ENCODE measurements at regions not wholly inside any gene's neighbourhood (a gene's known extent, or its start where the extent isn't known, plus 50 kb on each side); places are given as distances from the start of the nearest gene placed in this dataset.

DNA sequence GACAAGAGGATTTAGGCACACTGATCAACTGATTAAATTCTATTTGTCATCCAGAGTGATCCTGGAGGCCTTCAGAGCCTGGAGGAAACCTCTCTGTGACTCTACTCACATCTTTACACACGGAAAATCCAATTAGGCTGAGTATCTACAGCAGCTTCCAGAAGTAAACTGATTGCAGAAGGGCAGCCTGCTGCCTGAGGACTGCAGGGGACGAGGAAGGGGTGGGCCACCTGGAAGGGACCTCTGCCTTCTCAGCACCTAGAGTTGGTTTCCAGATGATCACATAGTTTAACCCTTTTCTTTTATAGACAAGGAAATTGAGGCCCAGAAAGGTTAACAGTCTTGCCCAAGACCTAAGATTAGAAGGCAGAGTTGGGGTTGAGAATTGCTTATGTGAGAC, 206.1 kb downstream of the DAD1 start:
- TF ChIP-seq, protein P1, sequence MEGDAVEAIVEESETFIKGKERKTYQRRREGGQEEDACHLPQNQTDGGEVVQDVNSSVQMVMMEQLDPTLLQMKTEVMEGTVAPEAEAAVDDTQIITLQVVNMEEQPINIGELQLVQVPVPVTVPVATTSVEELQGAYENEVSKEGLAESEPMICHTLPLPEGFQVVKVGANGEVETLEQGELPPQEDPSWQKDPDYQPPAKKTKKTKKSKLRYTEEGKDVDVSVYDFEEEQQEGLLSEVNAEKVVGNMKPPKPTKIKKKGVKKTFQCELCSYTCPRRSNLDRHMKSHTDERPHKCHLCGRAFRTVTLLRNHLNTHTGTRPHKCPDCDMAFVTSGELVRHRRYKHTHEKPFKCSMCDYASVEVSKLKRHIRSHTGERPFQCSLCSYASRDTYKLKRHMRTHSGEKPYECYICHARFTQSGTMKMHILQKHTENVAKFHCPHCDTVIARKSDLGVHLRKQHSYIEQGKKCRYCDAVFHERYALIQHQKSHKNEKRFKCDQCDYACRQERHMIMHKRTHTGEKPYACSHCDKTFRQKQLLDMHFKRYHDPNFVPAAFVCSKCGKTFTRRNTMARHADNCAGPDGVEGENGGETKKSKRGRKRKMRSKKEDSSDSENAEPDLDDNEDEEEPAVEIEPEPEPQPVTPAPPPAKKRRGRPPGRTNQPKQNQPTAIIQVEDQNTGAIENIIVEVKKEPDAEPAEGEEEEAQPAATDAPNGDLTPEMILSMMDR (conservative IDR thresholded peaks at IDR 0.05 in 1 of 2, IDR thresholded peaks at IDR 0.05 in 1 of 2; ENCODE audit: extremely low read depth in 1 of 2, insufficient read depth in 1 of 2, low read depth in 1 of 2, low read length in 2 of 2) = no peak
- TF ChIP-seq EZH2 (IDR thresholded peaks at IDR 0.05; ENCODE audit: borderline replicate concordance, low read length) = no peak
